ENCODE measurements at regions not wholly inside any gene's neighbourhood (a gene's known extent, or its start where the extent isn't known, plus 50 kb on each side); places are given as distances from the start of the nearest gene placed in this dataset.

DNA sequence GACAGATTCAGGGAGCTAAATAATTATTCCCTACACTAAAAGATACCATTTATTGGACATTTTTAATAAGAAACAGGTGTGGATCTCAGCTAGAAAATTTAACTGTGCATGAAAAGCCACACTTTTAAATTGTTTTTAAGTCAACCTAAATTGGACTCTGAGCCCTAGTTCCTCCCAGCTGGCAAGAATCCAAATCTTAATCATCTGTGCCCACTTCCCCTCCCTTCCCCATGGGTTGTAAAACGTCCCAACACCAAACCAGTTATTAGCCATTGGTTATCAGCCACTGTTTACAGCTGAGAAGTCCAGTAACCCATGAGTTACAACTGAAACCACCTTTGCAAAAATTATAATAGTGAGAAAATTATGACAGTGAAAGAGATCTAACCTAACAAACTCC lies 125.6 kb upstream of the S100G start:
- Histone ChIP-seq H3K27me3 (ENCODE audit: insufficient read depth, low read length) (no peaks in the 10 kb centered on the region), H3K9ac (ENCODE audit: low read length) (no peak overlapping the region), H4K20me1 (ENCODE audit: insufficient read depth, low read length) (no peaks in the 10 kb centered on the region), H2AFZ (ENCODE audit: low read depth, low read length) (no peak overlapping the region), H3K79me2 (ENCODE audit: insufficient read depth, low read length) (no peaks in the 10 kb centered on the region), H3K4me1 (ENCODE audit: insufficient read depth, low read length) (no peaks in the 10 kb centered on the region), H3K27ac (ENCODE audit: low read depth, low read length) (no peak overlapping the region), H3K4me3 (ENCODE audit: insufficient read depth, low read depth, low read length) (no peak overlapping the region), H3K9me3 (ENCODE audit: insufficient read depth, low read depth, low read length) (no peaks in the 10 kb centered on the region), H3K4me2 (ENCODE audit: low read length) (no peak overlapping the region), H3K36me3 (ENCODE audit: insufficient read depth, low read length) (no peaks in the 10 kb centered on the region)
- no peaks in the 10 kb centered on the region for H3K36me3 Mint-ChIP-seq (ENCODE audit: low read depth, unreplicated experiment)
- no peaks in the 10 kb centered on the region for H3K4me1 Mint-ChIP-seq (ENCODE audit: low read depth, unreplicated experiment)
- H3K9me3 Mint-ChIP-seq (ENCODE audit: unreplicated experiment) = peaks cover 5% of the 10 kb centered on the region
- H3K27me3 Mint-ChIP-seq (ENCODE audit: low read depth, unreplicated experiment) = no peaks in the 10 kb centered on the region
- DNase-seq (ENCODE audit: low read depth) (no peak), FAIRE-seq (no peak)
- H3K4me3 Mint-ChIP-seq (ENCODE audit: unreplicated experiment) = no peak overlapping the region
- no peak for TF ChIP-seq EZH2 (IDR thresholded peaks at IDR 0.05; ENCODE audit: insufficient read depth, low read length)
- TF ChIP-seq, protein P1, sequence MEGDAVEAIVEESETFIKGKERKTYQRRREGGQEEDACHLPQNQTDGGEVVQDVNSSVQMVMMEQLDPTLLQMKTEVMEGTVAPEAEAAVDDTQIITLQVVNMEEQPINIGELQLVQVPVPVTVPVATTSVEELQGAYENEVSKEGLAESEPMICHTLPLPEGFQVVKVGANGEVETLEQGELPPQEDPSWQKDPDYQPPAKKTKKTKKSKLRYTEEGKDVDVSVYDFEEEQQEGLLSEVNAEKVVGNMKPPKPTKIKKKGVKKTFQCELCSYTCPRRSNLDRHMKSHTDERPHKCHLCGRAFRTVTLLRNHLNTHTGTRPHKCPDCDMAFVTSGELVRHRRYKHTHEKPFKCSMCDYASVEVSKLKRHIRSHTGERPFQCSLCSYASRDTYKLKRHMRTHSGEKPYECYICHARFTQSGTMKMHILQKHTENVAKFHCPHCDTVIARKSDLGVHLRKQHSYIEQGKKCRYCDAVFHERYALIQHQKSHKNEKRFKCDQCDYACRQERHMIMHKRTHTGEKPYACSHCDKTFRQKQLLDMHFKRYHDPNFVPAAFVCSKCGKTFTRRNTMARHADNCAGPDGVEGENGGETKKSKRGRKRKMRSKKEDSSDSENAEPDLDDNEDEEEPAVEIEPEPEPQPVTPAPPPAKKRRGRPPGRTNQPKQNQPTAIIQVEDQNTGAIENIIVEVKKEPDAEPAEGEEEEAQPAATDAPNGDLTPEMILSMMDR (IDR thresholded peaks at IDR 0.05; ENCODE audit: insufficient read depth, low read depth, low read length) = no peak
- no peak overlapping the region for H3K27ac Mint-ChIP-seq (ENCODE audit: unreplicated experiment)

DNA sequence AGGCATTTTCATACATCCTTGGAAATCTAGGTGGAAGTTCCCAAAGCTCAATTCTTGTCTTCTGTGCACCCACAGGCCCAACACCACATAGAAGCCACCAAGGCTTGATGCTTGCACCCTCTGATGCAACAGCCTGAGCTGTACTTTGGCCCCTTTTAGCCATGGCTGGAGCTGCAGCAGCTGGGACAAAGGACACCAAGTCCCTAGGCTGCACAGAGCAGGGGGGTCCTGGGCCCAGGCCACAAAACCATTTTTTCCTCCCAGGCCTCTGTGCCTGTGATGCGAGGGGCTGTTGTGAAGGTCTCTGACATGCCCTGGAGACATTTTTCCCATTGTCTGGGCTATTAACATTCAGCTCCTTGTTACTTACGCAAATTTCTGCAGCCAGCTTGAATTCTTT lies 124.0 kb upstream of the S100G start:
- no peak overlapping the region for H2AFZ ChIP-seq (ENCODE audit: low read depth, low read length)
- Mint-ChIP-seq H3K9me3 (ENCODE audit: unreplicated experiment) (peaks cover 8% of the 10 kb centered on the region), H3K27me3 (ENCODE audit: low read depth, unreplicated experiment) (no peaks in the 10 kb centered on the region), H3K27ac (ENCODE audit: unreplicated experiment) (no peak overlapping the region), H3K4me3 (ENCODE audit: unreplicated experiment) (no peak overlapping the region), H3K36me3 (ENCODE audit: low read depth, unreplicated experiment) (no peaks in the 10 kb centered on the region), H3K4me1 (ENCODE audit: low read depth, unreplicated experiment) (no peaks in the 10 kb centered on the region)
- no peak for FAIRE-seq
- no peak overlapping the region for H3K4me2 ChIP-seq (ENCODE audit: low read length)
- no peak for DNase-seq (ENCODE audit: low read depth)
- no peaks in the 10 kb centered on the region for H3K36me3 ChIP-seq (ENCODE audit: insufficient read depth, low read length)
- H3K27ac ChIP-seq (ENCODE audit: low read depth, low read length) = no peak overlapping the region
- H3K4me3 ChIP-seq (ENCODE audit: insufficient read depth, low read depth, low read length) = no peak overlapping the region
- no peaks in the 10 kb centered on the region for H3K79me2 ChIP-seq (ENCODE audit: insufficient read depth, low read length)
- H4K20me1 ChIP-seq (ENCODE audit: insufficient read depth, low read length) = no peaks in the 10 kb centered on the region
- no peaks in the 10 kb centered on the region for H3K27me3 ChIP-seq (ENCODE audit: insufficient read depth, low read length)
- H3K4me1 ChIP-seq (ENCODE audit: insufficient read depth, low read length) = no peaks in the 10 kb centered on the region
- H3K9me3 ChIP-seq (ENCODE audit: insufficient read depth, low read depth, low read length) = no peaks in the 10 kb centered on the region
- TF ChIP-seq, protein P1 (IDR thresholded peaks at IDR 0.05; ENCODE audit: insufficient read depth, low read depth, low read length) = no peak
- TF ChIP-seq EZH2 (IDR thresholded peaks at IDR 0.05; ENCODE audit: insufficient read depth, low read length) = no peak
- H3K9ac ChIP-seq (ENCODE audit: low read length) = no peak overlapping the region

DNA sequence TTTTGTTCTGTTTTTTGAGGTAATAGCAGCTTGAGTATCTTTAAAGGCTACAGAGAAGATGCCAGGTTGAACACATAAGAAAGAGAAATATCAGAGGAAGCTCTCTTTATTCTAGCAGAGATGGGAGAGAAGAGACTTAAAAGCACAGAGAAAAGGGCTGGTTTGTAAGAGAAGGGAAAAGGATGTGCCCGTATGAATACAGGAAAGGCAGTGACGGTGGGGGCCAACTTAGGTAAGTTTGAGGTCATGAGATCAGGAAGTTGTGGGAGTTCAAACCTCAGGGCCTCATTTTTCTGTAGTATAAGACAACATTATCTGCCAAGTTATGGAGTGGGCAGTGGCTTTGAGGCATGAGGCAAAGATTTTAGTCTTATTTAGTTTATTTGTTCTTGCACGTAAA lies 121.3 kb upstream of the S100G start:
- H3K27me3 ChIP-seq (ENCODE audit: insufficient read depth, low read length) = no peaks in the 10 kb centered on the region
- Mint-ChIP-seq H3K36me3 (ENCODE audit: low read depth, unreplicated experiment) (no peaks in the 10 kb centered on the region), H3K9me3 (ENCODE audit: unreplicated experiment) (peaks cover 8% of the 10 kb centered on the region), H3K27me3 (ENCODE audit: low read depth, unreplicated experiment) (no peaks in the 10 kb centered on the region), H3K4me1 (ENCODE audit: low read depth, unreplicated experiment) (no peaks in the 10 kb centered on the region), H3K27ac (ENCODE audit: unreplicated experiment) (no peak overlapping the region), H3K4me3 (ENCODE audit: unreplicated experiment) (no peak overlapping the region)
- no peak overlapping the region for H2AFZ ChIP-seq (ENCODE audit: low read depth, low read length)
- no peak overlapping the region for H3K4me2 ChIP-seq (ENCODE audit: low read length)
- H4K20me1 ChIP-seq (ENCODE audit: insufficient read depth, low read length) = no peaks in the 10 kb centered on the region
- FAIRE-seq (peak; percentile 39), DNase-seq (ENCODE audit: low read depth) (no peak)
- no peak overlapping the region for H3K4me3 ChIP-seq (ENCODE audit: insufficient read depth, low read depth, low read length)
- H3K9ac ChIP-seq (ENCODE audit: low read length) = no peak overlapping the region
- no peaks in the 10 kb centered on the region for H3K79me2 ChIP-seq (ENCODE audit: insufficient read depth, low read length)
- H3K36me3 ChIP-seq (ENCODE audit: insufficient read depth, low read length) = no peaks in the 10 kb centered on the region
- TF ChIP-seq EZH2 (IDR thresholded peaks at IDR 0.05; ENCODE audit: insufficient read depth, low read length) = no peak
- TF ChIP-seq, protein P1 (IDR thresholded peaks at IDR 0.05; ENCODE audit: insufficient read depth, low read depth, low read length) = no peak
- no peak overlapping the region for H3K27ac ChIP-seq (ENCODE audit: low read depth, low read length)
- H3K9me3 ChIP-seq (ENCODE audit: insufficient read depth, low read depth, low read length) = no peaks in the 10 kb centered on the region
- H3K4me1 ChIP-seq (ENCODE audit: insufficient read depth, low read length) = no peaks in the 10 kb centered on the region

All from astrocyte (in vitro differentiated cells and primary cell).